RWPE2 (cell line): ENCODE measurements at regions not wholly inside any gene's neighbourhood (a gene's known extent, or its start where the extent isn't known, plus 50 kb on each side); places are given as distances from the start of the nearest gene placed in this dataset.
A peak's percentile ranks its signal among the peaks of the same experiment; 100 is the strongest.
"Not testable (repeated sequence)": the region's sequence is repeated elsewhere in the genome, so short reads cannot be mapped to it uniquely, and the experiment has no call there.

Experiments
- ATAC-seq: fragments of 200-7000 bp; cut with Tn5 transposase; 3 replicates; pipeline ENCODE4 v1.9.1; 2021; ENCODE audit warnings: low read depth
- DNase-seq: peaks from one replicate; pipeline ENCODE4 v3.0.0-alpha.2; 2020; ENCODE audit warnings: low spot score
- H3K27ac ChIP-seq: fragments of 450-650 bp; 2 replicates; pipeline ENCODE4 v1.5.1; 2017; ENCODE audit warnings: mild to moderate bottlenecking; ENCODE audit not compliant: poor library complexity, severe bottlenecking
- H3K27me3 ChIP-seq: fragments of 250-450 bp; sonication (Bioruptor Pico); 2 replicates; pipeline ENCODE4 v1.5.1; 2021; ENCODE audit warnings: mild to moderate bottlenecking, moderate library complexity; ENCODE audit not compliant: insufficient read depth, poor library complexity, severe bottlenecking
- H3K36me3 ChIP-seq: fragments of 250-450 bp; sonication (Bioruptor Pico); 2 replicates; pipeline ENCODE4 v1.5.1; 2020; ENCODE audit warnings: low read depth, mild to moderate bottlenecking, moderate library complexity
- H3K4me1 ChIP-seq: fragments of 250-450 bp; sonication (Bioruptor Pico); 2 replicates; pipeline ENCODE4 v1.5.1; 2021; ENCODE audit warnings: mild to moderate bottlenecking, moderate library complexity; ENCODE audit not compliant: insufficient read depth, poor library complexity, severe bottlenecking
- H3K4me3 ChIP-seq: fragments of 250-450 bp; sonication (Bioruptor Pico); 2 replicates; pipeline ENCODE4 v1.5.1; 2021; ENCODE audit warnings: mild to moderate bottlenecking, moderate library complexity; ENCODE audit not compliant: severe bottlenecking
- H3K9me3 ChIP-seq: fragments of 250-450 bp; sonication (Bioruptor Pico); 2 replicates; pipeline ENCODE4 v1.5.1; 2021; ENCODE audit warnings: mild to moderate bottlenecking, moderate library complexity; ENCODE audit not compliant: severe bottlenecking
- CTCF ChIP-seq: fragments of 450-650 bp; IDR thresholded peaks from one replicate; pipeline ENCODE4 v1.5.1; 2017; ENCODE audit warnings: mild to moderate bottlenecking, moderate library complexity; ENCODE audit not compliant: poor library complexity, severe bottlenecking

DNA sequence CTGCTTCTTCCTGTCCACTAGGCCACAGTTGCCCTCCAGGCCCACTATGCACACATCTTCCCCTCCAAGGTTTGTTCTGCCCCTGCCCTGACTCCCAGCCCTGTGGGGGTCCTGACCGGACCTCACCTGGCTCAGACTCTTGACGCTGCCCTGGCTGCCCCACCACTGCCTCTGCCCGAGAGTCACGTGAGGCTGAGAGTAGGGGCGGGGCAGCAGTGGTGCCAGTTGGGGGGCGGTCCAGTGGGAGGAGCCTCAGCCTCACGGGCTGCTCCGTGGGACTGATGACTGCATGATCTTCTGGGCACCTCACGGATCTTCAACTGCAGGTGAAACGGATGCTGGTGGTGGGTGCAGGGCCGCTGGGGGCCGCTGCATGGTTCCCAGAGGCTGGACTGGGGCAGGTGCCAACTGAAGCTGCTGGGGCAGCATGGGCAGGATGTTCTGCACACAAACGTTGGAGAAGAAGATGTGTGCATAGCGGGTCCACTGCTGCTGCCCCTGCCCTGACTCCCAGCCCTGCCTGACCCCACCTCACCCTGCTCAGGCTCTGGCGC lies 77.6 kb downstream of the HHIPL2 start:
- H3K4me1 ChIP-seq, H3K9me3 ChIP-seq, ATAC-seq, H3K27me3 ChIP-seq, H3K36me3 ChIP-seq, H3K4me3 ChIP-seq, H3K27ac ChIP-seq, DNase-seq: not testable (repeated sequence)

DNA sequence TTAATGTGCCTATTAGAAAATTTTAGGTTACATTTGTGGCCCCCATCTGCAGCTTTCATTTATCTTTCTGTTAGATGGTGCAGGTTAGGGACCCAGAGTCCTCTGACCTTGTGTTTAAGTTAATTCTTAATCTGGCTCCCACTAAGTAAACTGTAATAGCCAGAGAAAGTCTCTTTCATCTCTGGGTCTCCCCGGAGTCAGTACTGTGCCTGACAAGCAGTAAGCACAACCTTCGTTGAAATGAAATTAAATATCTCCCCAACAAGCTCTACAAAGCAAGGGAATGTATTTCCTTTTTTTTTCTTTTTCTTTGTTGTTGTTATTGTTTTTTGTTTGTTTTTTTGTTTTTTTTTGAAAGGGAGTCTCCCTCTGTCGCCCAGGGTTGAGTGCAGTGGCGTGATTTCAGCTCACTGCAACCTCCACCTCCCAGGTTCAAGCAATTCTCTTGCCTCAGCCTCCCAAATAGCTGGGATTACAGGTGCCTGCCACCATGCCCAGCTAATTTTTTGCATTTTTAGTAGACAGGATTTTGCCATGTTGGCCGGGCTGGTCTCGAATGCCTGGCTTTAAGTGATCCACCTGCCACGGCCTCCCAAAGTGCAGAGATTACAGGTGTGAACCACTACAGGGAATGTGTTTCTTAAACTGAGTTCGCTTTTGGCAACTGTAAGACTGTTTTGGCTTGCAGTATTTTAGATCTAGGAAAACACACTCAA lies 81.6 kb downstream of the HHIPL2 start:
- ATAC-seq (no peak), DNase-seq (no peak)
- TF ChIP-seq CTCF, result no peak
- no peak overlapping the region for H3K27ac ChIP-seq
- no peaks in the 10 kb centered on the region for H3K4me1 ChIP-seq
- no peaks in the 10 kb centered on the region for H3K27me3 ChIP-seq
- H3K36me3 ChIP-seq, result no peaks in the 10 kb centered on the region
- H3K4me3 ChIP-seq, result no peak overlapping the region
- H3K9me3 ChIP-seq, result no peaks in the 10 kb centered on the region

GRCh38 chr1:222465211-222466041 lies 82.5 kb downstream of the HHIPL2 start:
- Histone ChIP-seq H3K27ac (peak overlapping the region; percentile 41), H3K9me3 (no peaks in the 10 kb centered on the region), H3K27me3 (no peaks in the 10 kb centered on the region), H3K4me1 (no peaks in the 10 kb centered on the region), H3K4me3 (peak overlapping the region; percentile 29), H3K36me3 (no peaks in the 10 kb centered on the region)
- TF ChIP-seq CTCF, result peak; percentile 92
- ATAC-seq (peak; percentile 99), DNase-seq (peak; percentile 61)

GRCh38 chr1:222464841-222465210 lies 83.1 kb downstream of the HHIPL2 start:
- no peak for ATAC-seq
- DNase-seq, result no peak
- no peaks in the 10 kb centered on the region for H3K27me3 ChIP-seq
- no peak for TF ChIP-seq CTCF
- H3K4me3 ChIP-seq, result peak overlapping the region; percentile 29
- no peaks in the 10 kb centered on the region for H3K4me1 ChIP-seq
- H3K36me3 ChIP-seq, result no peaks in the 10 kb centered on the region
- H3K27ac ChIP-seq, result no peak overlapping the region
- H3K9me3 ChIP-seq, result no peaks in the 10 kb centered on the region

- DNase-seq (no peak), ATAC-seq (no peak)
- H3K36me3 ChIP-seq, result no peaks in the 10 kb centered on the region
- TF ChIP-seq CTCF, result no peak
- H3K27ac ChIP-seq, result no peak overlapping the region
- H3K27me3 ChIP-seq, result no peaks in the 10 kb centered on the region
- H3K4me3 ChIP-seq, result no peak overlapping the region
- no peaks in the 10 kb centered on the region for H3K9me3 ChIP-seq
- no peaks in the 10 kb centered on the region for H3K4me1 ChIP-seq
These were observed 84.7 kb downstream of the HHIPL2 start for GRCh38 chr1:222463059-222463730.
